ENCODE measurements at regions not wholly inside any gene's neighbourhood (a gene's known extent, or its start where the extent isn't known, plus 50 kb on each side); places are given as distances from the start of the nearest gene placed in this dataset.

DNA sequence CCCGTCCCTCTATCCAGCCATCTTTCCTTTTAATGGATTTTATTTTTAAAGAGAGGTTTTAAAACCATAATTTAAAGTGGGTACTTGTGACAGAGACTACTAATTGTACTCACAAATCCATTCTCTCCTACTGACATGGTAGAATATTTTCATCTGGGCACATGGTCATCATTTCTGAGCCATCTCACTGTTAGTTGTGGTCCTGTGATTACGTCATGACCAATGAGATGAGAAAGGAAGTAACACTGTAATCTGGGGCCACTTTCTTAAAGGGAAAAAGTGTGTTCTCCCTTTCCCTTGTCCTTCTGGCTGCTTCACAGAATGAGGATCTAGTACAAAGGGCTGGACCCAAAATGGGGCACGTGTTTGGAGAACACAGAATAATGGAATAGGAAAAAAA, 538.7 kb downstream of the CMPK2 start:
- WGBS, 5 donors: 85 to 96% (median 93%) methylated on average over 3 of the region's 3 CpGs
- no peaks in the 10 kb centered on the region for H3K4me1 ChIP-seq
- intact Hi-C loops (cut with DNase I; ENCODE audit: low total_unique reads): no loop called here
- peaks cover 0 to 13% (median 0%) of the 10 kb centered on the region in 4 donors for H3K9me3 ChIP-seq
- H3K27me3 ChIP-seq: no peaks in the 10 kb centered on the region
- no peak for TF ChIP-seq EP300 (IDR thresholded peaks at IDR 0.05)
- TF ChIP-seq, protein P1, sequence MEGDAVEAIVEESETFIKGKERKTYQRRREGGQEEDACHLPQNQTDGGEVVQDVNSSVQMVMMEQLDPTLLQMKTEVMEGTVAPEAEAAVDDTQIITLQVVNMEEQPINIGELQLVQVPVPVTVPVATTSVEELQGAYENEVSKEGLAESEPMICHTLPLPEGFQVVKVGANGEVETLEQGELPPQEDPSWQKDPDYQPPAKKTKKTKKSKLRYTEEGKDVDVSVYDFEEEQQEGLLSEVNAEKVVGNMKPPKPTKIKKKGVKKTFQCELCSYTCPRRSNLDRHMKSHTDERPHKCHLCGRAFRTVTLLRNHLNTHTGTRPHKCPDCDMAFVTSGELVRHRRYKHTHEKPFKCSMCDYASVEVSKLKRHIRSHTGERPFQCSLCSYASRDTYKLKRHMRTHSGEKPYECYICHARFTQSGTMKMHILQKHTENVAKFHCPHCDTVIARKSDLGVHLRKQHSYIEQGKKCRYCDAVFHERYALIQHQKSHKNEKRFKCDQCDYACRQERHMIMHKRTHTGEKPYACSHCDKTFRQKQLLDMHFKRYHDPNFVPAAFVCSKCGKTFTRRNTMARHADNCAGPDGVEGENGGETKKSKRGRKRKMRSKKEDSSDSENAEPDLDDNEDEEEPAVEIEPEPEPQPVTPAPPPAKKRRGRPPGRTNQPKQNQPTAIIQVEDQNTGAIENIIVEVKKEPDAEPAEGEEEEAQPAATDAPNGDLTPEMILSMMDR (IDR thresholded peaks at IDR 0.05): no peak
- TF ChIP-seq POLR2A (IDR thresholded peaks at IDR 0.05): no peak
- H3K4me3 ChIP-seq: no peak overlapping the region
- no peak for DNase-seq
- H3K27ac ChIP-seq: no peak overlapping the region
- H3K36me3 ChIP-seq: no peaks in the 10 kb centered on the region

DNA sequence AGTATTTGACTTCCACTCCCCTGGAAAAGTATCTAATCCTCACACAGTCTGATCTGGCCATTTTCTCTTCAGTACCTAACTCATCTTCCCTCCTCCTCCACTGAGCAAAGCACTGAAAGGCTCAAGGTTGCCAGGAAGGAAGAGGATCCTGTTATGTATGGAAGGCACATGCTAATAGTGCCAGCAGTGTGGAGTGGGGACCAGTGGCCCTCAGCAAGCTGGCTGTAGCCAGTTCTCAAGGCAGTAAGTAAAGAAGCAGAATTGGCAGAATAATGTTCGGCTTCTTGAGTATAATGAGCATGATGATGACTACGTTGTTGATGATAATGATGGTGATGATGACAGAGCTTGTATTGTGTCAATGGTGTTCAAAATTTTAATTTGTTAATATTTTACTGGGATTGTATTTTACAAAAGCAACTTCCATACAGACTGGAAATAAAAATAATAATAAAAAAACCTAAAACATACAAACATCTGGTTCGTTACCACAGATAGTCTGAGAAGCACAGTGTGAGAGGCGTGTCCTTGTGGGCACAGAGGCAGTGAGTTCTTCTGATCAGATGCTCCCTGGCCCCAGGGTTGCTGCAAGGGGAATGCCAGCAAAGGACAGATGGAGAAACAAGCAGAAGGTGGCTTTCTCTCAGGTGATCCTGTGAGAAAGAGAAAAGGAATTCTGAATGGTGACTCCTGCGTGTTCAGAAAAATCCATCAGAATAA, 528.8 kb downstream of the CMPK2 start:
- no peak for TF ChIP-seq POLR2AphosphoS5 (IDR thresholded peaks at IDR 0.05)
- no peak for TF ChIP-seq POLR2A (IDR thresholded peaks at IDR 0.05)
- no peak for TF ChIP-seq EP300 (IDR thresholded peaks at IDR 0.05)
- TF ChIP-seq, protein P1 (IDR thresholded peaks at IDR 0.05): no peak
- Histone ChIP-seq H3K27me3 (no peaks in the 10 kb centered on the region), H3K9me3 (no peaks in the 10 kb centered on the region), H3K4me3 (no peak overlapping the region), H3K27ac (no peak overlapping the region), H3K36me3 (no peaks in the 10 kb centered on the region), H3K4me1 (no peaks in the 10 kb centered on the region)
- intact Hi-C loops (cut with DNase I; ENCODE audit: low total_unique reads): no loop called here
- 83 to 91% (median 84%) methylated on average over 5 of the region's 5 CpGs for WGBS, 5 donors
- DNase-seq: no peak

DNA sequence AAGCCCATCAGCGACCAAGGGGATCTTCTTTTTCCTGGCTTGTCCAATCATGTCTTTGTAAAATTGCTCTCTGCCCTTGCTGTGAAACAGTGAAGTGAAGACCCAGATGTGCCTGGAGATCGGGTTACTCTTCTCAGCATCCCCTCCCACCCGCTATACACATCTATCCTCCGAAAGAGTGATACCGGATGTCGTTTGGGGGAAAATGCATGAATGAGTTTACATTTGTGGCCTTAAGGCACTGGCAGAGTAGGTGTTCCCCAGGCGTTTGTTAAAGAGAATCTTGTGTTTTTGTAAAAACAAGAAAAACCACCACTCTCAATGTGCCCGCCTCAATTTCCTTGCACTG, 528.3 kb downstream of the CMPK2 start:
- DNase-seq: no peak
- intact Hi-C loops (cut with DNase I; ENCODE audit: low total_unique reads): no loop called here
- H3K4me1 ChIP-seq: no peaks in the 10 kb centered on the region
- WGBS, 5 donors: 62 to 74% (median 65%) methylated on average over 8 of the region's 8 CpGs
- no peaks in the 10 kb centered on the region for H3K36me3 ChIP-seq
- no peak overlapping the region for H3K27ac ChIP-seq
- no peaks in the 10 kb centered on the region for H3K9me3 ChIP-seq
- H3K27me3 ChIP-seq: no peaks in the 10 kb centered on the region
- TF ChIP-seq EP300 (IDR thresholded peaks at IDR 0.05) (no peak), POLR2AphosphoS5 (IDR thresholded peaks at IDR 0.05) (no peak), POLR2A (IDR thresholded peaks at IDR 0.05) (no peak)
- TF ChIP-seq, protein P1 (IDR thresholded peaks at IDR 0.05): no peak
- no peak overlapping the region for H3K4me3 ChIP-seq

DNA sequence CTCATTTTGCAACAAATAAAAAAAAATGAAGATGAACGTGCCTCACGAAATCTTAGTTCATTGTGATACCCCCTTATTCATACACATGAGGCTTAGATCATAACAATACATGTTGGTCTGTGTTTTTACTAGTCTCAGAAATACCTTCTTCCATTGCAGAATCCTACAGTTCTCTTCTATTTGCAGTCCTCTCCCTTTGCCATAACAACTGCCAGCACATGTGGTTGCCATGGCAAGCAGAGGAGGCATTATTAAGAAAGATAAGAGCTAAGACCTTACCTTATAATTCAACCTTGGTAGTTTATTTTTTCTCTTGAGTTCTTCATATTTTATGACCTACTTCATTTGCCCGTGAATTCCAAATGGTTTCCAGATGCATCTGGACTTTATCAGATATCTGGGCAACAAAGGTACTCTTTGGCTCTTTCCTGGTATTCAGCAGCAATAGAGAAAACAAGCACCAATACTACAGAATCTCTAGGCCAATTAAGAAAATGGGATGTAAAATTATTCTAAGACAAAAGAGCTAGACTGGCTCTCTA, 524.0 kb downstream of the CMPK2 start:
- H3K4me3 ChIP-seq: no peak overlapping the region
- H3K9me3 ChIP-seq: no peaks in the 10 kb centered on the region
- TF ChIP-seq POLR2A (IDR thresholded peaks at IDR 0.05) (no peak), POLR2AphosphoS5 (IDR thresholded peaks at IDR 0.05) (no peak), EP300 (IDR thresholded peaks at IDR 0.05) (no peak)
- TF ChIP-seq, protein P1 (IDR thresholded peaks at IDR 0.05): no peak
- 69 to 87% (median 79%) methylated on average over 3 of the region's 3 CpGs for WGBS, 5 donors
- DNase-seq: no peak
- H3K27ac ChIP-seq: no peak overlapping the region
- no peaks in the 10 kb centered on the region for H3K27me3 ChIP-seq
- intact Hi-C loops (cut with DNase I; ENCODE audit: low total_unique reads): no loop called here
- no peaks in the 10 kb centered on the region for H3K36me3 ChIP-seq
- H3K4me1 ChIP-seq: no peaks in the 10 kb centered on the region
